ENCODE measurements at regions not wholly inside any gene's neighbourhood (a gene's known extent, or its start where the extent isn't known, plus 50 kb on each side); places are given as distances from the start of the nearest gene placed in this dataset.

- no peaks in the 10 kb centered on the region for H3K23me2 ChIP-seq (ENCODE audit: insufficient read length, low read depth, low read length, poor library complexity, severe bottlenecking)
- Mint-ChIP-seq H3K4me3 (no peak overlapping the region), H3K27me3 (ENCODE audit: low read depth) (no peaks in the 10 kb centered on the region), H3K9me3 (no peaks in the 10 kb centered on the region), H3K4me1 (peaks cover 4 to 8% of the 10 kb centered on the region in 2 experiments; a peak in 1 of 4 replicates), H3K27ac (no peak overlapping the region), H3K36me3 (ENCODE audit: insufficient read depth in 1 of 3, low read depth in 3 of 3) (no peaks in the 10 kb centered on the region)
- no peaks in the 10 kb centered on the region for H3K4me1 ChIP-seq (ENCODE audit: insufficient read depth, low read length)
- H4K8ac ChIP-seq (replicated peaks; ENCODE audit: insufficient read length, low read depth, low read length) = no peak overlapping the region
- H4K20me1 ChIP-seq (ENCODE audit: control insufficient read depth, insufficient read depth, insufficient read length) = no peaks in the 10 kb centered on the region
- H3K27ac ChIP-seq (ENCODE audit: insufficient read length, low read depth, low read length) = no peak overlapping the region
- no peak overlapping the region for H3K4ac ChIP-seq (ENCODE audit: low read depth, low read length)
- H2BK12ac ChIP-seq (ENCODE audit: insufficient read length, low read depth, low read length) = no peak overlapping the region
- H4K5ac ChIP-seq (ENCODE audit: insufficient read length, low read depth, low read length) = no peak overlapping the region
- H3K27me3 ChIP-seq (ENCODE audit: insufficient read depth, low read length) = no peaks in the 10 kb centered on the region
- H2BK5ac ChIP-seq (ENCODE audit: insufficient read length, low read length) = no peak overlapping the region
- no peak overlapping the region for H4K91ac ChIP-seq (ENCODE audit: insufficient read length, low read depth, low read length)
- no peak overlapping the region for H3K18ac ChIP-seq (ENCODE audit: insufficient read length, low read depth, low read length)
- H3T11ph ChIP-seq (ENCODE audit: low read length) = no peak overlapping the region
- no peak overlapping the region for H3K56ac ChIP-seq (ENCODE audit: insufficient read length, low read depth, low read length)
- no peak overlapping the region for H3K9ac ChIP-seq (ENCODE audit: extremely low read depth, insufficient read length, low read length)
- H3K14ac ChIP-seq (ENCODE audit: insufficient read depth, low read length) = no peak overlapping the region
- no peak overlapping the region for H2AK5ac ChIP-seq (ENCODE audit: insufficient read length, low read length)
- no peak overlapping the region for H3K4me2 ChIP-seq (ENCODE audit: insufficient read depth, insufficient read length, low read length)
- H2BK120ac ChIP-seq (ENCODE audit: low read depth, low read length, poor library complexity, severe bottlenecking) = no peak overlapping the region
- TF ChIP-seq CTCF (conservative IDR thresholded peaks at IDR 0.05) = no peak
- H3K79me1 ChIP-seq (ENCODE audit: insufficient read depth, low read depth, low read length, poor library complexity, severe bottlenecking) = no peaks in the 10 kb centered on the region
- H3K79me2 ChIP-seq (ENCODE audit: insufficient read depth, low read length) = no peaks in the 10 kb centered on the region
- no peak overlapping the region for H3K23ac ChIP-seq (ENCODE audit: insufficient read length, low read depth, low read length)
- H2BK20ac ChIP-seq (ENCODE audit: low read depth, low read length, poor library complexity, severe bottlenecking) = no peak overlapping the region
- H2BK15ac ChIP-seq (ENCODE audit: low read depth, low read length) = no peak overlapping the region
- DNase-seq = no peak
- H3K9me3 ChIP-seq (ENCODE audit: control insufficient read depth, low read depth, low read length) = no peaks in the 10 kb centered on the region
- H2AFZ ChIP-seq (ENCODE audit: low read length) = no peak overlapping the region
- no CpG with 5 or more reads among the region's 1 CpG for WGBS (ENCODE audit: extremely low coverage, insufficient read length, low lambda C conversion rate)
These were observed 160.4 kb downstream of the SLIT2 start for GRCh38 chr4:20412072-20412471.
